Hepatocyte (in vitro differentiated cells): ENCODE measurements at regions not wholly inside any gene's neighbourhood (a gene's known extent, or its start where the extent isn't known, plus 50 kb on each side); places are given as distances from the start of the nearest gene placed in this dataset.

Experiments used
- DNase-seq: peaks from one replicate; pipeline ENCODE4 v3.0.0-alpha.2; 2016; ENCODE audit warnings: low spot score
- H2AFZ ChIP-seq: fragments of 200-600 bp; sonication (generic); 2 replicates; pipeline ENCODE4 v1.6.0; 2016; ENCODE audit warnings: antibody characterized with exemption, mild to moderate bottlenecking
- H3K27ac ChIP-seq: fragments of 200-600 bp; sonication (generic); 2 replicates; pipeline ENCODE4 v1.5.1; 2016; ENCODE audit warnings: mild to moderate bottlenecking
- H3K27me3 ChIP-seq: fragments of 200-600 bp; sonication (generic); 2 replicates; pipeline ENCODE4 v1.6.1; 2016
- H3K36me3 ChIP-seq: fragments of 200-600 bp; sonication (generic); replicated peaks from 2 replicates; pipeline ENCODE4 v1.5.1; 2016; ENCODE audit warnings: low read depth; ENCODE audit not compliant: insufficient read depth
- H3K4me1 ChIP-seq: fragments of 200-600 bp; sonication (generic); 2 replicates; pipeline ENCODE4 v1.5.1; 2016; ENCODE audit warnings: mild to moderate bottlenecking, moderate library complexity; ENCODE audit not compliant: insufficient read depth
- H3K4me2 ChIP-seq: fragments of 200-600 bp; sonication (generic); 2 replicates; pipeline ENCODE4 v1.6.0; 2016
- H3K4me3 ChIP-seq: fragments of 200-600 bp; sonication (generic); 2 replicates; pipeline ENCODE4 v1.5.1; 2016; ENCODE audit warnings: mild to moderate bottlenecking
- H3K79me2 ChIP-seq: fragments of 200-600 bp; sonication (generic); 2 replicates; pipeline ENCODE4 v1.6.0; 2017; ENCODE audit warnings: mild to moderate bottlenecking
- H3K9me2 ChIP-seq: fragments of 200-600 bp; sonication (generic); replicated peaks from 2 replicates; pipeline ENCODE4 v1.6.0; 2017; ENCODE audit warnings: mild to moderate bottlenecking; ENCODE audit not compliant: insufficient read depth
- H3K9me3 ChIP-seq: fragments of 200-600 bp; sonication (generic); 2 replicates; pipeline ENCODE4 v1.5.1; 2016; ENCODE audit warnings: low read depth, mild to moderate bottlenecking
- H4K20me1 ChIP-seq: fragments of 200-600 bp; sonication (generic); 2 replicates; pipeline ENCODE4 v1.6.0; 2016; ENCODE audit warnings: mild to moderate bottlenecking; ENCODE audit not compliant: insufficient read depth, poor library complexity, severe bottlenecking
- EZH2 ChIP-seq: fragments of 200-600 bp; sonication (generic); IDR thresholded peaks from 2 replicates; pipeline ENCODE4 v1.6.1; 2016; ENCODE audit warnings: antibody characterized with exemption, mild to moderate bottlenecking, borderline replicate concordance
- EZH2phosphoT487 ChIP-seq: fragments of 200-600 bp; sonication (generic); IDR thresholded peaks from one replicate; pipeline ENCODE4 v1.6.1; 2018; ENCODE audit warnings: antibody characterized with exemption, mild to moderate bottlenecking, low read depth, moderate library complexity; ENCODE audit not compliant: unreplicated experiment, severe bottlenecking
- WGBS: methylation state at CpG from one replicate; pipeline ENCODE4 v1.1.6; 2016; ENCODE audit warnings: low lambda C conversion rate; ENCODE audit errors: missing lambda C conversion rate; 5-methylcytosine and 5-hydroxymethylcytosine counted together
- TF ChIP-seq, protein P1 (sequence below): fragments of 200-600 bp; sonication (generic); IDR thresholded peaks from 2 replicates; pipeline ENCODE4 v1.5.1; 2016; ENCODE audit warnings: antibody characterized with exemption, mild to moderate bottlenecking; ENCODE audit not compliant: poor library complexity

DNA sequence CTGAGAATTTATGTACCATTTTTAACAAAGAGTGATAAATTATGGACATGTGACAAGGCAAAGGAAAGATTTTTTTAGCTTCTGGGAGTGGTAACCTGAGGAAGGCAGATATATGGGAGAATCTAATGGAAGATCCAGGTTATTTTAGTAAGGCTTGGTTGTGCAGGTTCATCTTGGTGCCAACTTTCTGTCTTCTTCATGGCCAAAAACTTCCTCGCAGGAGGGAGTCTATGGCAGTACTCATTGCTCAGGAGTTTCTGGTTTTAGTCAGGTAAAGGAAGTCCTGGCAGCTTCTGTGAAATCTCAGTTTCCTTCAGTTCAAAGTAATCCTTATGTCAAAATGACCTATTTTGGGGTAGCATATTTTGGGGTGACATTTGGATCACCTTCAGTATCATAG, 248.3 kb upstream of the KCNN2 start:
- no peaks in the 10 kb centered on the region for H3K9me2 ChIP-seq
- H3K79me2 ChIP-seq = no peaks in the 10 kb centered on the region
- H4K20me1 ChIP-seq = no peaks in the 10 kb centered on the region
- H3K27me3 ChIP-seq = no peaks in the 10 kb centered on the region
- H3K4me1 ChIP-seq = no peaks in the 10 kb centered on the region
- no peaks in the 10 kb centered on the region for H3K36me3 ChIP-seq
- no peaks in the 10 kb centered on the region for H3K9me3 ChIP-seq
- no peak overlapping the region for H3K27ac ChIP-seq
- H3K4me3 ChIP-seq = no peak overlapping the region
- TF ChIP-seq, protein P1, sequence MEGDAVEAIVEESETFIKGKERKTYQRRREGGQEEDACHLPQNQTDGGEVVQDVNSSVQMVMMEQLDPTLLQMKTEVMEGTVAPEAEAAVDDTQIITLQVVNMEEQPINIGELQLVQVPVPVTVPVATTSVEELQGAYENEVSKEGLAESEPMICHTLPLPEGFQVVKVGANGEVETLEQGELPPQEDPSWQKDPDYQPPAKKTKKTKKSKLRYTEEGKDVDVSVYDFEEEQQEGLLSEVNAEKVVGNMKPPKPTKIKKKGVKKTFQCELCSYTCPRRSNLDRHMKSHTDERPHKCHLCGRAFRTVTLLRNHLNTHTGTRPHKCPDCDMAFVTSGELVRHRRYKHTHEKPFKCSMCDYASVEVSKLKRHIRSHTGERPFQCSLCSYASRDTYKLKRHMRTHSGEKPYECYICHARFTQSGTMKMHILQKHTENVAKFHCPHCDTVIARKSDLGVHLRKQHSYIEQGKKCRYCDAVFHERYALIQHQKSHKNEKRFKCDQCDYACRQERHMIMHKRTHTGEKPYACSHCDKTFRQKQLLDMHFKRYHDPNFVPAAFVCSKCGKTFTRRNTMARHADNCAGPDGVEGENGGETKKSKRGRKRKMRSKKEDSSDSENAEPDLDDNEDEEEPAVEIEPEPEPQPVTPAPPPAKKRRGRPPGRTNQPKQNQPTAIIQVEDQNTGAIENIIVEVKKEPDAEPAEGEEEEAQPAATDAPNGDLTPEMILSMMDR = no peak
- TF ChIP-seq EZH2 (no peak), EZH2phosphoT487 (no peak)
- 97% methylated on average over 1 of the region's 1 CpG for WGBS
- H3K4me2 ChIP-seq = no peak overlapping the region
- H2AFZ ChIP-seq = no peak overlapping the region
- DNase-seq = no peak

DNA sequence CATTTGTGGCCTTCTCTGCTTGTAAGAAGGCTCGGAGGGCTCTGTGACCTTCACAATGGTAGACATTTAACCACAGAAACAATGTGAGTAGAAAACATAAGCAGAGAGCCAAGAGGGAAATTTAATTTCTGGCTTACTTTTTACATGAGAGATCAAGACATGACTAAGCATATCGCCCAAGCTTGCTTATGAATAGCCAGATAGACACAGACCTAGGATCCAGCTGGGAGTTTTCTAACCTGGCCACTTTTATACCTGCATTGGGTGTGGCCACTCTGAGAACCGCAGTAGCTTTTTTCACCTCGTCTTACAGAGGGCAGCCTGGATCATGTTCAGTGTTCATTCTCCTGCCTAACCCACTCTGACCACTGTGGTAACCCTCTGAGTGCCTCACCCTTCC, 244.9 kb upstream of the KCNN2 start:
- no peak overlapping the region for H3K4me2 ChIP-seq
- no peaks in the 10 kb centered on the region for H3K79me2 ChIP-seq
- H3K27me3 ChIP-seq = no peaks in the 10 kb centered on the region
- H2AFZ ChIP-seq = no peak overlapping the region
- TF ChIP-seq EZH2phosphoT487 (no peak), EZH2 (no peak)
- TF ChIP-seq, protein P1 = no peak
- no peaks in the 10 kb centered on the region for H3K9me2 ChIP-seq
- no peak overlapping the region for H3K27ac ChIP-seq
- no peaks in the 10 kb centered on the region for H4K20me1 ChIP-seq
- no peak overlapping the region for H3K4me3 ChIP-seq
- H3K4me1 ChIP-seq = no peaks in the 10 kb centered on the region
- 84% methylated on average over 4 of the region's 4 CpGs for WGBS
- H3K36me3 ChIP-seq = no peaks in the 10 kb centered on the region
- H3K9me3 ChIP-seq = no peaks in the 10 kb centered on the region
- no peak for DNase-seq

- WGBS = 92% methylated on average over 1 of the region's 1 CpG
- no peaks in the 10 kb centered on the region for H4K20me1 ChIP-seq
- no peak for DNase-seq
- H3K27me3 ChIP-seq = no peaks in the 10 kb centered on the region
- H2AFZ ChIP-seq = no peak overlapping the region
- no peak overlapping the region for H3K4me2 ChIP-seq
- TF ChIP-seq EZH2 = no peak
- TF ChIP-seq, protein P1 = no peak
- H3K4me3 ChIP-seq = no peak overlapping the region
- H3K27ac ChIP-seq = no peak overlapping the region
- H3K9me2 ChIP-seq = no peaks in the 10 kb centered on the region
- no peaks in the 10 kb centered on the region for H3K9me3 ChIP-seq
- no peaks in the 10 kb centered on the region for H3K36me3 ChIP-seq
- no peaks in the 10 kb centered on the region for H3K4me1 ChIP-seq
- no peaks in the 10 kb centered on the region for H3K79me2 ChIP-seq
Measured at GRCh38 chr5:114118511-114118910, 243.4 kb upstream of the KCNN2 start.

DNA sequence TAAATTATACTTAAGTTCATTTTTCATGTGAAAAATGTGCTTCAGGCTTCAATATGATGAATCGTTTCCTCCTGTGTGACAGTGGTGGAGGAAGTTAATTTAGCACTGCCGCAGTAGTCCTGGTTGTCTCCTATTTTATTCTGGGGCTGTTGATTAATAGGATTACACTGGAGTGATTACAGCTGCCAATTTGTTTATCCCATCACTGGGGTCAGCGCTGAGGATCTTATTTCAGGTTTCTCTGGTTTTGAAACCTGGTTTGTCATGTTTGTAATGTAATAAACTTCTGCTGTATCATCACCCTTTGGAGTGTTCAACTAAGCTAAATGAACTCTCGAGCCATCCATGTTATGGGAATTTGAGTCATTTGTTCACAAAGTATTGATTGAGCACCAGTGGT, 241.7 kb upstream of the KCNN2 start:
- Histone ChIP-seq H3K4me3 (no peak overlapping the region), H3K4me2 (no peak overlapping the region), H3K9me2 (no peaks in the 10 kb centered on the region), H2AFZ (no peak overlapping the region), H3K4me1 (no peaks in the 10 kb centered on the region), H3K79me2 (no peaks in the 10 kb centered on the region), H3K27me3 (no peaks in the 10 kb centered on the region), H3K27ac (no peak overlapping the region), H3K9me3 (no peaks in the 10 kb centered on the region), H4K20me1 (no peaks in the 10 kb centered on the region), H3K36me3 (no peaks in the 10 kb centered on the region)
- 80% methylated on average over 4 of the region's 4 CpGs for WGBS
- TF ChIP-seq, protein P1 = no peak
- TF ChIP-seq EZH2 = no peak
- no peak for TF ChIP-seq EZH2phosphoT487
- DNase-seq = no peak
